WTC11 (cell line): ENCODE measurements at regions not wholly inside any gene's neighbourhood (a gene's known extent, or its start where the extent isn't known, plus 50 kb on each side); places are given as distances from the start of the nearest gene placed in this dataset.

Experiments used
- FOXK1 ChIP-seq: sonication (generic); formaldehyde crosslinking; IDR thresholded peaks from 2 replicates; pipeline ENCODE4 v1.8.0; 2022; ENCODE audit warnings: mild to moderate bottlenecking, moderate library complexity, missing genetic modification reagents
- IRF2 ChIP-seq: sonication (generic); formaldehyde crosslinking; IDR thresholded peaks from 2 replicates; pipeline ENCODE4 v1.8.0; 2022; ENCODE audit warnings: low read depth, missing genetic modification reagents, borderline replicate concordance
- JUN ChIP-seq: sonication (generic); formaldehyde crosslinking; IDR thresholded peaks from 2 replicates; pipeline ENCODE4 v1.8.0; 2023; ENCODE audit warnings: mild to moderate bottlenecking, missing genetic modification reagents
- KAT7 ChIP-seq: sonication (generic); formaldehyde crosslinking; IDR thresholded peaks from 2 replicates; pipeline ENCODE4 v1.8.1; 2023; ENCODE audit warnings: missing genetic modification reagents, mild to moderate bottlenecking, borderline replicate concordance
- NFYB ChIP-seq: sonication (generic); formaldehyde crosslinking; conservative IDR thresholded peaks from 2 replicates; pipeline ENCODE4 v1.8.0; 2022; ENCODE audit warnings: low read depth, missing genetic modification reagents
- SP1 ChIP-seq: sonication (generic); formaldehyde crosslinking; conservative IDR thresholded peaks from 2 replicates; pipeline ENCODE4 v1.8.1; 2022; ENCODE audit warnings: missing genetic modification reagents
- TEAD4 ChIP-seq: sonication (generic); formaldehyde crosslinking; IDR thresholded peaks from 2 replicates; pipeline ENCODE4 v1.8.0; 2022; ENCODE audit warnings: mild to moderate bottlenecking, missing genetic modification reagents
- TF ChIP-seq, protein P1 (sequence below): sonication (generic); formaldehyde crosslinking; IDR thresholded peaks from 2 replicates; pipeline ENCODE4 v1.8.0; 2023; ENCODE audit warnings: missing genetic modification reagents, mild to moderate bottlenecking, borderline replicate concordance
- TF ChIP-seq, protein P2 (sequence below): fragments of 200-600 bp; IDR thresholded peaks from 2 replicates; pipeline ENCODE4 v1.8.0; 2022; ENCODE audit warnings: antibody characterized with exemption
- TF ChIP-seq, protein P3 (sequence below): sonication (generic); formaldehyde crosslinking; IDR thresholded peaks from 2 replicates; pipeline ENCODE4 v1.8.1; 2023; ENCODE audit warnings: mild to moderate bottlenecking, missing genetic modification reagents, moderate library complexity
- TF ChIP-seq, protein P4 (sequence below): sonication (generic); formaldehyde crosslinking; IDR thresholded peaks from 2 replicates; pipeline ENCODE4 v1.8.0; 2022; ENCODE audit warnings: mild to moderate bottlenecking, missing genetic modification reagents

DNA sequence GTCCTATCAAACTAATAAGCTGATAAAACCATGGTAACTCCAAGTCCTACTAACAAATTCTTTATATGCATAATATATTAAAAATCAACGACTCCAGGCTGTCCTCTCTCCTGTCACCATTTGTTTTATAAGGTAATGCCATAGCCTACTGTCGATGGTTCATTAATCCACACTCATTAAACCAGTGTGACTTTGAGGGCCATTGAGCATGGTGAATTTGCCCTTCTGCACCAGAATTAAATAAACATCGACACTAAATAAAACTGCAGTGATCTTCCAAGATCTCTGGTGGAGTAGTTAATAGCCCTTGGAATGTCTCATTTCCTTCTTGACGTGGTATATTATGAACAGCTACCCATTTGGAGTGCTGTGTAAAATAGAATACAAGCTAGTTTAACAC is 358.5 kb downstream of the CBLN4 start:
- TF ChIP-seq NFYB (no peak), JUN (CRISPR knock-in tag) (no peak), KAT7 (CRISPR knock-in tag) (no peak), FOXK1 (CRISPR knock-in tag) (no peak), TEAD4 (CRISPR knock-in tag) (no peak), SP1 (no peak), IRF2 (CRISPR knock-in tag) (no peak)
- TF ChIP-seq, protein P1, sequence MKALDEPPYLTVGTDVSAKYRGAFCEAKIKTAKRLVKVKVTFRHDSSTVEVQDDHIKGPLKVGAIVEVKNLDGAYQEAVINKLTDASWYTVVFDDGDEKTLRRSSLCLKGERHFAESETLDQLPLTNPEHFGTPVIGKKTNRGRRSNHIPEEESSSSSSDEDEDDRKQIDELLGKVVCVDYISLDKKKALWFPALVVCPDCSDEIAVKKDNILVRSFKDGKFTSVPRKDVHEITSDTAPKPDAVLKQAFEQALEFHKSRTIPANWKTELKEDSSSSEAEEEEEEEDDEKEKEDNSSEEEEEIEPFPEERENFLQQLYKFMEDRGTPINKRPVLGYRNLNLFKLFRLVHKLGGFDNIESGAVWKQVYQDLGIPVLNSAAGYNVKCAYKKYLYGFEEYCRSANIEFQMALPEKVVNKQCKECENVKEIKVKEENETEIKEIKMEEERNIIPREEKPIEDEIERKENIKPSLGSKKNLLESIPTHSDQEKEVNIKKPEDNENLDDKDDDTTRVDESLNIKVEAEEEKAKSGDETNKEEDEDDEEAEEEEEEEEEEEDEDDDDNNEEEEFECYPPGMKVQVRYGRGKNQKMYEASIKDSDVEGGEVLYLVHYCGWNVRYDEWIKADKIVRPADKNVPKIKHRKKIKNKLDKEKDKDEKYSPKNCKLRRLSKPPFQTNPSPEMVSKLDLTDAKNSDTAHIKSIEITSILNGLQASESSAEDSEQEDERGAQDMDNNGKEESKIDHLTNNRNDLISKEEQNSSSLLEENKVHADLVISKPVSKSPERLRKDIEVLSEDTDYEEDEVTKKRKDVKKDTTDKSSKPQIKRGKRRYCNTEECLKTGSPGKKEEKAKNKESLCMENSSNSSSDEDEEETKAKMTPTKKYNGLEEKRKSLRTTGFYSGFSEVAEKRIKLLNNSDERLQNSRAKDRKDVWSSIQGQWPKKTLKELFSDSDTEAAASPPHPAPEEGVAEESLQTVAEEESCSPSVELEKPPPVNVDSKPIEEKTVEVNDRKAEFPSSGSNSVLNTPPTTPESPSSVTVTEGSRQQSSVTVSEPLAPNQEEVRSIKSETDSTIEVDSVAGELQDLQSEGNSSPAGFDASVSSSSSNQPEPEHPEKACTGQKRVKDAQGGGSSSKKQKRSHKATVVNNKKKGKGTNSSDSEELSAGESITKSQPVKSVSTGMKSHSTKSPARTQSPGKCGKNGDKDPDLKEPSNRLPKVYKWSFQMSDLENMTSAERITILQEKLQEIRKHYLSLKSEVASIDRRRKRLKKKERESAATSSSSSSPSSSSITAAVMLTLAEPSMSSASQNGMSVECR (CRISPR knock-in tag): no peak
- TF ChIP-seq, protein P2, sequence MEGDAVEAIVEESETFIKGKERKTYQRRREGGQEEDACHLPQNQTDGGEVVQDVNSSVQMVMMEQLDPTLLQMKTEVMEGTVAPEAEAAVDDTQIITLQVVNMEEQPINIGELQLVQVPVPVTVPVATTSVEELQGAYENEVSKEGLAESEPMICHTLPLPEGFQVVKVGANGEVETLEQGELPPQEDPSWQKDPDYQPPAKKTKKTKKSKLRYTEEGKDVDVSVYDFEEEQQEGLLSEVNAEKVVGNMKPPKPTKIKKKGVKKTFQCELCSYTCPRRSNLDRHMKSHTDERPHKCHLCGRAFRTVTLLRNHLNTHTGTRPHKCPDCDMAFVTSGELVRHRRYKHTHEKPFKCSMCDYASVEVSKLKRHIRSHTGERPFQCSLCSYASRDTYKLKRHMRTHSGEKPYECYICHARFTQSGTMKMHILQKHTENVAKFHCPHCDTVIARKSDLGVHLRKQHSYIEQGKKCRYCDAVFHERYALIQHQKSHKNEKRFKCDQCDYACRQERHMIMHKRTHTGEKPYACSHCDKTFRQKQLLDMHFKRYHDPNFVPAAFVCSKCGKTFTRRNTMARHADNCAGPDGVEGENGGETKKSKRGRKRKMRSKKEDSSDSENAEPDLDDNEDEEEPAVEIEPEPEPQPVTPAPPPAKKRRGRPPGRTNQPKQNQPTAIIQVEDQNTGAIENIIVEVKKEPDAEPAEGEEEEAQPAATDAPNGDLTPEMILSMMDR: no peak
- TF ChIP-seq, protein P3, sequence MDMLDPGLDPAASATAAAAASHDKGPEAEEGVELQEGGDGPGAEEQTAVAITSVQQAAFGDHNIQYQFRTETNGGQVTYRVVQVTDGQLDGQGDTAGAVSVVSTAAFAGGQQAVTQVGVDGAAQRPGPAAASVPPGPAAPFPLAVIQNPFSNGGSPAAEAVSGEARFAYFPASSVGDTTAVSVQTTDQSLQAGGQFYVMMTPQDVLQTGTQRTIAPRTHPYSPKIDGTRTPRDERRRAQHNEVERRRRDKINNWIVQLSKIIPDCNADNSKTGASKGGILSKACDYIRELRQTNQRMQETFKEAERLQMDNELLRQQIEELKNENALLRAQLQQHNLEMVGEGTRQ: no peak
- TF ChIP-seq, protein P4, sequence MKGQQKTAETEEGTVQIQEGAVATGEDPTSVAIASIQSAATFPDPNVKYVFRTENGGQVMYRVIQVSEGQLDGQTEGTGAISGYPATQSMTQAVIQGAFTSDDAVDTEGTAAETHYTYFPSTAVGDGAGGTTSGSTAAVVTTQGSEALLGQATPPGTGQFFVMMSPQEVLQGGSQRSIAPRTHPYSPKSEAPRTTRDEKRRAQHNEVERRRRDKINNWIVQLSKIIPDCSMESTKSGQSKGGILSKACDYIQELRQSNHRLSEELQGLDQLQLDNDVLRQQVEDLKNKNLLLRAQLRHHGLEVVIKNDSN (CRISPR knock-in tag): no peak
